Hepatocyte (in vitro differentiated cells): ENCODE measurements at regions not wholly inside any gene's neighbourhood (a gene's known extent, or its start where the extent isn't known, plus 50 kb on each side); places are given as distances from the start of the nearest gene placed in this dataset.

ENCODE experiments used
- DNase-seq: peaks from one replicate; pipeline ENCODE4 v3.0.0-alpha.2; 2016; ENCODE audit warnings: low spot score
- H2AFZ ChIP-seq: fragments of 200-600 bp; sonication (generic); 2 replicates; pipeline ENCODE4 v1.6.0; 2016; ENCODE audit warnings: antibody characterized with exemption, mild to moderate bottlenecking
- H3K27ac ChIP-seq: fragments of 200-600 bp; sonication (generic); 2 replicates; pipeline ENCODE4 v1.5.1; 2016; ENCODE audit warnings: mild to moderate bottlenecking
- H3K27me3 ChIP-seq: fragments of 200-600 bp; sonication (generic); 2 replicates; pipeline ENCODE4 v1.6.1; 2016
- H3K36me3 ChIP-seq: fragments of 200-600 bp; sonication (generic); replicated peaks from 2 replicates; pipeline ENCODE4 v1.5.1; 2016; ENCODE audit warnings: low read depth; ENCODE audit not compliant: insufficient read depth
- H3K4me1 ChIP-seq: fragments of 200-600 bp; sonication (generic); 2 replicates; pipeline ENCODE4 v1.5.1; 2016; ENCODE audit warnings: mild to moderate bottlenecking, moderate library complexity; ENCODE audit not compliant: insufficient read depth
- H3K4me2 ChIP-seq: fragments of 200-600 bp; sonication (generic); 2 replicates; pipeline ENCODE4 v1.6.0; 2016
- H3K4me3 ChIP-seq: fragments of 200-600 bp; sonication (generic); 2 replicates; pipeline ENCODE4 v1.5.1; 2016; ENCODE audit warnings: mild to moderate bottlenecking
- H3K79me2 ChIP-seq: fragments of 200-600 bp; sonication (generic); 2 replicates; pipeline ENCODE4 v1.6.0; 2017; ENCODE audit warnings: mild to moderate bottlenecking
- H3K9me2 ChIP-seq: fragments of 200-600 bp; sonication (generic); replicated peaks from 2 replicates; pipeline ENCODE4 v1.6.0; 2017; ENCODE audit warnings: mild to moderate bottlenecking; ENCODE audit not compliant: insufficient read depth
- H3K9me3 ChIP-seq: fragments of 200-600 bp; sonication (generic); 2 replicates; pipeline ENCODE4 v1.5.1; 2016; ENCODE audit warnings: low read depth, mild to moderate bottlenecking
- H4K20me1 ChIP-seq: fragments of 200-600 bp; sonication (generic); 2 replicates; pipeline ENCODE4 v1.6.0; 2016; ENCODE audit warnings: mild to moderate bottlenecking; ENCODE audit not compliant: insufficient read depth, poor library complexity, severe bottlenecking
- CTCF ChIP-seq: fragments of 200-600 bp; sonication (generic); IDR thresholded peaks from 2 replicates; pipeline ENCODE4 v1.5.1; 2016; ENCODE audit warnings: antibody characterized with exemption, mild to moderate bottlenecking; ENCODE audit not compliant: poor library complexity
- EZH2 ChIP-seq: fragments of 200-600 bp; sonication (generic); IDR thresholded peaks from 2 replicates; pipeline ENCODE4 v1.6.1; 2016; ENCODE audit warnings: antibody characterized with exemption, mild to moderate bottlenecking, borderline replicate concordance
- EZH2phosphoT487 ChIP-seq: fragments of 200-600 bp; sonication (generic); IDR thresholded peaks from one replicate; pipeline ENCODE4 v1.6.1; 2018; ENCODE audit warnings: antibody characterized with exemption, mild to moderate bottlenecking, low read depth, moderate library complexity; ENCODE audit not compliant: unreplicated experiment, severe bottlenecking
- WGBS: methylation state at CpG from one replicate; pipeline ENCODE4 v1.1.6; 2016; ENCODE audit warnings: low lambda C conversion rate; ENCODE audit errors: missing lambda C conversion rate; 5-methylcytosine and 5-hydroxymethylcytosine counted together

DNA sequence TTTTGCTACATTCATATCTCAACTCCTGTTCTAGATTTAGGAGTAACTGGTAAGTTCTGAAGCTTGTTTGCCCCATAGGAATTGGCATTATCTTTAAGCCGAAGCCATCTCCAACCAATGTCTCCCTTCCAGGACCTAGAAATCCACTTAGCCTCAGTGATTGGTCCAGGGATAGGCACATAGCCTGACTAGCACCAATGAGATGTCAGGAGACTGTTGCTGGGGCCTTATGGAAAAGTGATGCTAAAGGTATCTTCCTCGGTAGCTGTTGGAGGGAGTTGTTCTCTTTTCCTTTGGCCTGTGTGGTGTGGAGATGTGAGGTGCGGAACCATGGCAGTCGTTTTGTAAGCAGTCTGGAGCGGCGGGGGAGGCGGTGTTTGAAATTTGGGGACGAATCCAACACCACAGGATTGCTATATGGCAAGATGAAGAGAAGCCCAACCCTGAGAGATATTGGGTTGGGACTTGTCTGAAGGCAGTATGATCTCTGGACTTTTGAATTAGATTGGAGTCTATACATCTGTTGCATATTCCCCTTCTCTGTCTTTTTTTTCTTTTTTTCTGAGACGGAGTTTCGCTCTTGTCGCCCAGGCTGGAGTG lies 109.8 kb upstream of the ATP6AP2 start:
- no peaks in the 10 kb centered on the region for H3K36me3 ChIP-seq
- WGBS = 82% methylated on average over 11 of the region's 11 CpGs

DNA sequence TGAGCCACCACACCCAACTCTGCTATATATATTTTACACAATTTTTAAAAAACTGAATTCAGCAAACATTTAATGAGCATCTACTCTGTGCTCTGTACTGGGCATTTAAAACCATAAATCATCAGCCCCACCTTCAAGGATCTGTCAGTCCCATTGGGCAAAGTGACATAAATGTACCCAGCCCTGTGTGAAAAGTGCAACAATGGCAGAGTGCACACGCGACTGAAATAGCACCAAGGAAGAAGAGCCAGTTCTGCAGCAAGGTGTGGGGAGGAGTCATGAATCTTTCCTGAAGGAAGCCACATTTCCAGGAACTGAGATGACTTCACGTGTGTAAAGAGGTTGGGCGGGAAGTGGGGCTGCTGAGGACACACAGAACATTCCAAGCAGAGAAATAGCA lies 111.5 kb upstream of the ATP6AP2 start:
- Histone ChIP-seq H3K27ac (no peak overlapping the region), H3K79me2 (no peaks in the 10 kb centered on the region), H3K27me3 (no peaks in the 10 kb centered on the region), H2AFZ (no peak overlapping the region), H3K36me3 (no peaks in the 10 kb centered on the region), H4K20me1 (no peaks in the 10 kb centered on the region), H3K9me3 (no peaks in the 10 kb centered on the region), H3K9me2 (no peaks in the 10 kb centered on the region), H3K4me2 (no peak overlapping the region), H3K4me3 (no peak overlapping the region), H3K4me1 (peaks cover 12% of the 10 kb centered on the region)
- TF ChIP-seq EZH2 (no peak), EZH2phosphoT487 (no peak), CTCF (no peak)
- 62% methylated on average over 4 of the region's 4 CpGs for WGBS
- DNase-seq = no peak

More for the DNA sequence above, 109.8 kb upstream of the ATP6AP2 start:
- Histone ChIP-seq H3K4me1 (peaks cover 18% of the 10 kb centered on the region), H3K9me2 (no peaks in the 10 kb centered on the region), H3K27ac (no peak overlapping the region), H3K4me3 (no peak overlapping the region), H4K20me1 (no peaks in the 10 kb centered on the region), H3K4me2 (no peak overlapping the region), H2AFZ (no peak overlapping the region), H3K9me3 (no peaks in the 10 kb centered on the region), H3K27me3 (no peaks in the 10 kb centered on the region), H3K79me2 (no peaks in the 10 kb centered on the region)
- no peak for DNase-seq
- no peak for TF ChIP-seq CTCF
- no peak for TF ChIP-seq EZH2
- TF ChIP-seq EZH2phosphoT487 = no peak

DNA sequence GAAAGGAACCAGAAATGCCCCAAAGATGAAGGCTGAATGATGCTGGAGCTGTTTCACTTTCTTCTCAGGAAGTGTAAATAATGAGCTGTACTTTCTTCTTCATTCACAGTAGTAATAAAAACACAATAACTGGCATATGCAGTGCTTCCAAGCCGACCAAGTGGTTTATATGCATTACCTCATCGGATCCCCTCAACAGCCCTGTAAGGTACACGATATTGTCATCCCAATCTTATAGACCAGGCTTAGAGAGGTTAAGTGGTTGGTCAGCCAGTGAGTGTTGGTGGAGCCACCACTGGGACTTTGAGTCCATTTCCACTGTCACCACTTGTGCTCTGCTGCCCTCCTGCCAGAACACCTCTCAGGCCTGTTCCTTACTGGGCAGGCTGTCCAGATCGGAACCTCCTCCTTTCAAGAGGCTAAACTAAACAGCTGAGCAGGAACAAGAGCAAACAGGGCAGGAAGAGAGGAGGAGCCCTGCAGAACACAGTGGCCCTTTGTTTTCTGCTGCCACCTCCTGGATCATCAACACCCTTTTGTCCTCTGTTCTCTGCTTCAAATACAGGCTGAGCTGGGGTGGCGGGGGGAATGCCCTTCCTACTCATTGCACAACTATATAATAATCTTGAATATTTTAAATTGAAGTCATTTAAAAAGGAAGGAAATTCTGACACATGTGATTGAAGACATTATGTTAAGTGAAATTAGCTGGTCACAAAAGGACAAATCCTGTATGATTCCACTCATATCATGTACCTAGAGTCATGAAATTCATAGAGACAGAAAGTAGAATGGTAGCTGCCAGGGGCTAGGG lies 112.5 kb upstream of the ATP6AP2 start:
- no peak overlapping the region for H3K4me2 ChIP-seq
- H3K27ac ChIP-seq = peak overlapping the region; percentile 24
- WGBS = 47% methylated on average over 5 of the region's 5 CpGs

More for the DNA sequence above, 112.5 kb upstream of the ATP6AP2 start:
- Histone ChIP-seq H3K9me2 (no peaks in the 10 kb centered on the region), H3K79me2 (no peaks in the 10 kb centered on the region), H3K4me3 (no peak overlapping the region), H4K20me1 (no peaks in the 10 kb centered on the region), H3K36me3 (no peaks in the 10 kb centered on the region), H2AFZ (no peak overlapping the region), H3K27me3 (no peaks in the 10 kb centered on the region), H3K9me3 (no peaks in the 10 kb centered on the region), H3K4me1 (peaks cover 11% of the 10 kb centered on the region)
- DNase-seq = peak; percentile 56
- TF ChIP-seq EZH2phosphoT487 = no peak
- no peak for TF ChIP-seq EZH2
- TF ChIP-seq CTCF = peak; percentile 40
